Epithelial cell of proximal tubule (primary cell): ENCODE measurements at regions not wholly inside any gene's neighbourhood (a gene's known extent, or its start where the extent isn't known, plus 50 kb on each side); places are given as distances from the start of the nearest gene placed in this dataset.

Experiments
- DNase-seq: peaks from one replicate; pipeline ENCODE4 v3.0.0-alpha.2; 2011; ENCODE audit warnings: low read depth
- H3K4me3 ChIP-seq: 2 replicates; pipeline ENCODE4 v1.5.1; 2011; ENCODE audit warnings: low read depth, mild to moderate bottlenecking, low read length
- CTCF ChIP-seq: conservative IDR thresholded peaks from 2 replicates; pipeline ENCODE4 v1.5.1; 2012; ENCODE audit warnings: low read depth, mild to moderate bottlenecking, low read length

- H3K4me3 ChIP-seq: no peak overlapping the region
- TF ChIP-seq CTCF: no peak
- no peak for DNase-seq
Observed at GRCh38 chr4:171464499-171464898, 348.7 kb upstream of the GALNTL6 start.

- no peak for TF ChIP-seq CTCF
- no peak overlapping the region for H3K4me3 ChIP-seq
- no peak for DNase-seq
Observed at GRCh38 chr4:171461191-171461590, 352.0 kb upstream of the GALNTL6 start.

- DNase-seq: no peak
- no peak overlapping the region for H3K4me3 ChIP-seq
- no peak for TF ChIP-seq CTCF
Observed at GRCh38 chr4:171448919-171449481, 364.2 kb upstream of the GALNTL6 start.

- no peak for DNase-seq
- no peak for TF ChIP-seq CTCF
- H3K4me3 ChIP-seq: no peak overlapping the region
Observed at GRCh38 chr4:171448358-171448757, 364.8 kb upstream of the GALNTL6 start.

- no peak overlapping the region for H3K4me3 ChIP-seq
Observed at GRCh38 chr4:171441300-171441941, 371.8 kb upstream of the GALNTL6 start.

GRCh38 chr4:171433674-171434073 lies 379.5 kb upstream of the GALNTL6 start:
- no peak for DNase-seq
- no peak for TF ChIP-seq CTCF
- H3K4me3 ChIP-seq: no peak overlapping the region

More at GRCh38 chr4:171441300-171441941, 371.8 kb upstream of the GALNTL6 start:
- DNase-seq: no peak
- TF ChIP-seq CTCF: no peak

GRCh38 chr4:171432536-171432935 lies 380.7 kb upstream of the GALNTL6 start:
- no peak overlapping the region for H3K4me3 ChIP-seq
- no peak for DNase-seq
- TF ChIP-seq CTCF: no peak
